GM23248 (cell line): ENCODE measurements at regions not wholly inside any gene's neighbourhood (a gene's known extent, or its start where the extent isn't known, plus 50 kb on each side); places are given as distances from the start of the nearest gene placed in this dataset.
A peak's percentile ranks its signal among the peaks of the same experiment; 100 is the strongest.

Experiments used
- DNase-seq: peaks from one replicate; pipeline ENCODE4 v3.0.0-alpha.2; 2015
- H2AFZ ChIP-seq: fragments of 200-600 bp; sonication (generic); 2 replicates; pipeline ENCODE4 v1.6.1; 2016; ENCODE audit warnings: antibody characterized with exemption
- H3F3A ChIP-seq: fragments of 200-600 bp; sonication (generic); 2 replicates; pipeline ENCODE4 v1.6.1; 2016; ENCODE audit warnings: mild to moderate bottlenecking, antibody characterized with exemption, mixed run types; ENCODE audit not compliant: insufficient read depth
- H3K27ac ChIP-seq: fragments of 200-600 bp; sonication (generic); 2 replicates; pipeline ENCODE4 v1.5.1; 2016; ENCODE audit warnings: mild to moderate bottlenecking
- H3K27me3 ChIP-seq: fragments of 200-600 bp; sonication (generic); replicated peaks from 2 replicates; pipeline ENCODE4 v1.6.1; 2016; ENCODE audit warnings: mild to moderate bottlenecking; ENCODE audit not compliant: insufficient read depth
- H3K36me3 ChIP-seq: fragments of 200-600 bp; sonication (generic); 2 replicates; pipeline ENCODE4 v1.6.1; 2016; ENCODE audit warnings: low read depth, mild to moderate bottlenecking
- H3K4me1 ChIP-seq: fragments of 200-600 bp; sonication (generic); 2 replicates; pipeline ENCODE4 v1.6.1; 2016; ENCODE audit warnings: mild to moderate bottlenecking; ENCODE audit not compliant: insufficient read depth
- H3K4me2 ChIP-seq: fragments of 200-600 bp; sonication (generic); one replicate; pipeline ENCODE4 v1.6.1; 2016; ENCODE audit warnings: mild to moderate bottlenecking; ENCODE audit not compliant: unreplicated experiment
- H3K4me3 ChIP-seq: fragments of 200-600 bp; sonication (generic); 2 replicates; pipeline ENCODE4 v1.5.1; 2016; ENCODE audit warnings: mild to moderate bottlenecking
- H3K79me2 ChIP-seq: fragments of 200-600 bp; sonication (generic); 2 replicates; pipeline ENCODE4 v1.6.1; 2016; ENCODE audit warnings: mild to moderate bottlenecking; ENCODE audit not compliant: insufficient read depth
- H3K9ac ChIP-seq: fragments of 200-600 bp; sonication (generic); 2 replicates; pipeline ENCODE4 v1.6.1; 2016; ENCODE audit warnings: mild to moderate bottlenecking
- H3K9me2 ChIP-seq: fragments of 200-600 bp; sonication (generic); 2 replicates; pipeline ENCODE4 v1.6.1; 2016; ENCODE audit warnings: mixed run types, mild to moderate bottlenecking, moderate library complexity; ENCODE audit not compliant: insufficient read depth
- H3K9me3 ChIP-seq: fragments of 200-600 bp; sonication (generic); one replicate; pipeline ENCODE4 v1.6.1; 2017; ENCODE audit warnings: low read depth
- H4K20me1 ChIP-seq: fragments of 200-600 bp; sonication (generic); 2 replicates; pipeline ENCODE4 v1.6.0; 2016; ENCODE audit not compliant: insufficient read depth
- EZH2 ChIP-seq: fragments of 200-600 bp; sonication (generic); IDR thresholded peaks from 2 replicates; pipeline ENCODE4 v1.6.1; 2018; ENCODE audit warnings: antibody characterized with exemption, mild to moderate bottlenecking; ENCODE audit not compliant: insufficient read depth, poor library complexity, severe bottlenecking
- EZH2phosphoT487 ChIP-seq: fragments of 200-600 bp; sonication (generic); IDR thresholded peaks from 2 replicates; pipeline ENCODE4 v1.6.1; 2018; ENCODE audit warnings: antibody characterized with exemption, moderate library complexity, mild to moderate bottlenecking, low read depth; ENCODE audit not compliant: insufficient read depth
- WGBS, 2 experiments: methylation state at CpG; one replicate each; pipeline ENCODE4 v1.1.6; 2015 to 2017; ENCODE audit warnings: low lambda C conversion rate in 2 of 2, low coverage in 1 of 2; ENCODE audit errors: missing lambda C conversion rate in 2 of 2; 5-methylcytosine and 5-hydroxymethylcytosine counted together
- in situ Hi-C: fragments of 300-500 bp; cut with MboI; formaldehyde crosslinking; loops from 2 replicates; pipeline ENCODE4 v1.15.0; 2020

- Histone ChIP-seq H3F3A (no peaks in the 10 kb centered on the region), H3K79me2 (no peaks in the 10 kb centered on the region), H3K9ac (no peak overlapping the region), H3K4me2 (no peak overlapping the region), H3K4me3 (no peak overlapping the region), H2AFZ (no peak overlapping the region), H4K20me1 (no peaks in the 10 kb centered on the region), H3K27me3 (no peaks in the 10 kb centered on the region), H3K4me1 (peaks cover 6% of the 10 kb centered on the region), H3K36me3 (no peaks in the 10 kb centered on the region), H3K27ac (no peak overlapping the region), H3K9me3 (no peaks in the 10 kb centered on the region), H3K9me2 (no peaks in the 10 kb centered on the region)
- TF ChIP-seq EZH2phosphoT487 (no peak), EZH2 (no peak)
- 4 to 6% methylated on average over 1 of the region's 1 CpG for WGBS, 2 experiments
- DNase-seq = peak; percentile 36
- in situ Hi-C loops = no loop called here
These were observed 169.5 kb downstream of the OTOR start for GRCh38 chr20:16917636-16918035.

GRCh38 chr20:16918366-16918765, 170.2 kb downstream of the OTOR start:
- Histone ChIP-seq H3K27me3 (no peaks in the 10 kb centered on the region), H3K4me1 (peaks cover 12% of the 10 kb centered on the region), H3K4me3 (no peak overlapping the region), H3K9ac (no peak overlapping the region), H3K9me3 (no peaks in the 10 kb centered on the region), H3K9me2 (no peaks in the 10 kb centered on the region), H3K4me2 (no peak overlapping the region), H4K20me1 (no peaks in the 10 kb centered on the region), H3K36me3 (no peaks in the 10 kb centered on the region), H3K79me2 (no peaks in the 10 kb centered on the region), H2AFZ (no peak overlapping the region), H3K27ac (no peak overlapping the region), H3F3A (peaks cover 4% of the 10 kb centered on the region; the same call in 1 of the 2 replicates)
- WGBS, 2 experiments = 54 to 68% methylated on average over 4 of the region's 4 CpGs
- TF ChIP-seq EZH2 = no peak
- TF ChIP-seq EZH2phosphoT487 = no peak
- no peak for DNase-seq
- in situ Hi-C loops = no loop called here

DNA sequence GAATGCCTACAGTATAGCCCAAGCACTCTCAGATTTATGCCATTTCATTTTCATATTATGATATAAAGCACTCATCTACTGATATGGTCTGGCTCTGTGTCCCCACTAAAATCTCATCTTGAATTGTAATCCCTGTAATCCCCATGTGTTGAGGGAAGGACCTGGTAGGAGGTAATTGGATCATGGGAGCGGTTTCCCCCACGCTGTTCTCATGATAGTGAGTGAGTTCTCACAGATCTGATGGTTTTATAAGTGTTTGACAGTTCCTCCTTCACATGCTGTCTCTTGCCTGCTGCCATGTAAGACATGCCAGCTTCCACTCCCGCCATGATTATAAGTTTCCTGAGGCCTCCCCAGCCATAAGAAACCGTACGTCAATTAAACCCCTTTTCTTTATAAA, 171.7 kb downstream of the OTOR start:
- in situ Hi-C loops = no loop called here
- no peak overlapping the region for H3K4me3 ChIP-seq
- H3K9ac ChIP-seq = no peak overlapping the region
- peaks cover 14% of the 10 kb centered on the region for H3K4me1 ChIP-seq
- H3K9me2 ChIP-seq = no peaks in the 10 kb centered on the region
- peaks cover 6% of the 10 kb centered on the region; the same call in 1 of the 2 replicates for H3F3A ChIP-seq
- H3K36me3 ChIP-seq = no peaks in the 10 kb centered on the region
- no peaks in the 10 kb centered on the region for H3K79me2 ChIP-seq
- no peak for TF ChIP-seq EZH2
- no peak for TF ChIP-seq EZH2phosphoT487
- no peak overlapping the region for H3K27ac ChIP-seq
- no peaks in the 10 kb centered on the region for H3K27me3 ChIP-seq
- H3K9me3 ChIP-seq = no peaks in the 10 kb centered on the region
- WGBS, 2 experiments = 23 to 29% methylated on average over 5 of the region's 5 CpGs
- H3K4me2 ChIP-seq = no peak overlapping the region
- DNase-seq = no peak
- no peaks in the 10 kb centered on the region for H4K20me1 ChIP-seq
- no peak overlapping the region for H2AFZ ChIP-seq

GRCh38 chr20:16922834-16923233, 174.7 kb downstream of the OTOR start:
- TF ChIP-seq EZH2 (no peak), EZH2phosphoT487 (no peak)
- no peaks in the 10 kb centered on the region for H3K9me3 ChIP-seq
- in situ Hi-C loops = no loop called here
- H3K27ac ChIP-seq = no peak overlapping the region
- peaks cover 14% of the 10 kb centered on the region for H3K4me1 ChIP-seq
- peak; percentile 90 for DNase-seq
- H3K4me2 ChIP-seq = peak overlapping the region; percentile 66
- H3K9ac ChIP-seq = no peak overlapping the region
- no peaks in the 10 kb centered on the region for H3K79me2 ChIP-seq
- H3K9me2 ChIP-seq = no peaks in the 10 kb centered on the region
- H4K20me1 ChIP-seq = no peaks in the 10 kb centered on the region
- no peaks in the 10 kb centered on the region for H3K27me3 ChIP-seq
- no peaks in the 10 kb centered on the region for H3K36me3 ChIP-seq
- H3K4me3 ChIP-seq = peak overlapping the region; percentile 27; the same call in 1 of the 2 replicates
- WGBS, 2 experiments = 0 to 1% methylated on average over 3 of the region's 3 CpGs
- peaks cover 6% of the 10 kb centered on the region; the same call in 1 of the 2 replicates for H3F3A ChIP-seq
- H2AFZ ChIP-seq = 0 out of 2 replicates have a peak overlapping the region, but pooled peaks have one; percentile 8
